K562 (cell line): ENCODE measurements at regions not wholly inside any gene's neighbourhood (a gene's known extent, or its start where the extent isn't known, plus 50 kb on each side); places are given as distances from the start of the nearest gene placed in this dataset.

ENCODE experiments used
- ARID1B ChIP-seq: fragments of 450-650 bp; IDR thresholded peaks from 2 replicates; pipeline ENCODE4 v1.6.1; 2016; ENCODE audit warnings: antibody characterized with exemption, mild to moderate bottlenecking, inconsistent platforms
- CTCF ChIP-seq, 3 experiments: IDR thresholded peaks in 2 of 3; conservative IDR thresholded peaks in 1 of 3; 2 replicates each; pipeline ENCODE4 v1.5.1; 2011 to 2012; ENCODE audit warnings: low read length in 3 of 3, mild to moderate bottlenecking in 3 of 3, control low read depth in 2 of 3, improper control_type of control experiment in 1 of 3, inconsistent platforms in 1 of 3, low read depth in 1 of 3, mixed read lengths in 1 of 3, moderate library complexity in 1 of 3; ENCODE audit not compliant: insufficient read depth in 2 of 3
- E2F4 ChIP-seq: sonication (generic); formaldehyde crosslinking; IDR thresholded peaks from 2 replicates; pipeline ENCODE4 v1.8.0; 2022; ENCODE audit warnings: mild to moderate bottlenecking, low read depth, missing genetic modification reagents
- FOXA1 ChIP-seq: fragments of 450-650 bp; IDR thresholded peaks from 2 replicates; pipeline ENCODE4 v1.6.1; 2016; ENCODE audit warnings: mild to moderate bottlenecking, borderline replicate concordance
- POLR2A ChIP-seq: fragments of 450-650 bp; conservative IDR thresholded peaks from 2 replicates; pipeline ENCODE4 v1.6.1; 2016
- YBX1 ChIP-seq: fragments of 450-650 bp; IDR thresholded peaks from 2 replicates; pipeline ENCODE4 v1.7.1; 2016; ENCODE audit warnings: mild to moderate bottlenecking
- ZBTB1 ChIP-seq: sonication (generic); formaldehyde crosslinking; IDR thresholded peaks from 2 replicates; pipeline ENCODE4 v1.8.1; 2023; ENCODE audit warnings: missing genetic modification reagents, low read depth, mild to moderate bottlenecking, borderline replicate concordance
- ZNF224 ChIP-seq: sonication (generic); formaldehyde crosslinking; IDR thresholded peaks from 2 replicates; pipeline ENCODE4 v1.8.0; 2022; ENCODE audit warnings: mild to moderate bottlenecking, missing genetic modification reagents

- TF ChIP-seq FOXA1, result no peak
- no peak for TF ChIP-seq CTCF (IDR thresholded peaks at IDR 0.05 in 2 of 3, conservative IDR thresholded peaks at IDR 0.05 in 1 of 3; ENCODE audit: insufficient read depth in 2 of 3, low read depth in 1 of 3, low read length in 3 of 3)
- no peak for TF ChIP-seq ARID1B
- no peak for TF ChIP-seq POLR2A
- no peak for TF ChIP-seq E2F4 (CRISPR knock-in tag)
- no peak for TF ChIP-seq ZBTB1 (CRISPR knock-in tag)
- TF ChIP-seq ZNF224, result no peak
- TF ChIP-seq YBX1, result no peak
Observed at GRCh38 chr5:8137941-8138550, 269.1 kb downstream of the MTRR start.
